ENCODE measurements at regions not wholly inside any gene's neighbourhood (a gene's known extent, or its start where the extent isn't known, plus 50 kb on each side); places are given as distances from the start of the nearest gene placed in this dataset.

DNA sequence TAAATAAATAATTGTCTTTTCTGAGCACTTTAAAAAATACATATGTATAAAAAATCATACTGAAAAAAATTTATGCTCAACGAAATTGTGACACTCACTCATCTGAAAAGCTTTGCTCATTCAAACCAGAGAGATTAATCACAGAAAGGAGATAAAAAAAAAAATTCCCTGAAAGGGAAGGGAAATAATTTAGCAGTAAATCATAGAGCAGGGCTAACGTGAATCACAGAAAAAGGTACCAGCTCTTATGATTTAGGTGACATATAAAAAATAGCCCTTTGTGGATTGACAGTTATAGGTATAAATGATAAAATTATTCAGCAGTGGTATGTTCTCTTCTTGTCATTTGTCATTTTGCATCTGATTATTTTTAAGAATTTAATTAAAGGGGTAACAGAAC lies 552.7 kb upstream of the TENM3 start:
- H3K9me3 Mint-ChIP-seq = peaks cover 0 to 2% of the 10 kb centered on the region in 2 donors
- no peak for ATAC-seq (replicated peaks)
- no peak overlapping the region for H3K27ac Mint-ChIP-seq
- H3K4me1 Mint-ChIP-seq (ENCODE audit: low read depth in 2 of 2) = no peaks in the 10 kb centered on the region
- no peaks in the 10 kb centered on the region for H3K27me3 Mint-ChIP-seq
- no peak overlapping the region for H3K4me3 Mint-ChIP-seq
- no peaks in the 10 kb centered on the region for H3K36me3 Mint-ChIP-seq (ENCODE audit: insufficient read depth)
- no peak for DNase-seq

DNA sequence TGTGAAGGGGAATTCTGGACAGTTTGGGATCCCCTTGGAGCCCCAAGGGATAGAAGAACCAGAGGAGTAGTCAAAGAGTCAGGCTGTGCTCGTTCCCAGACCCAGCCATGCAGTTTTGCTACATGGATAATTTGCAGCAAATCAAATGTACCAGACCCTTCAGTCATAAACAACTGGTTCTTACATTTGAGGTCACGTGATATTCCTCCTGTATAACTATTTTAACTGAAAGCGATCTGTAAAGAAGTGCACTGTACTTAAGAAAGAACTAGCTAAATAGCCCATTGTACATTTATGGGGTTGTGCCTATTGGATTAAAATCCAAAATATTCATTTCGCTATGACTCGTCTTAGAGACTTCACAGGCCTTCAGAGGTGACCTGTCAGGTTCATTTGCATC lies 550.2 kb upstream of the TENM3 start:
- Mint-ChIP-seq H3K4me3 (no peak overlapping the region), H3K27ac (no peak overlapping the region), H3K36me3 (ENCODE audit: insufficient read depth) (no peaks in the 10 kb centered on the region), H3K4me1 (ENCODE audit: low read depth in 2 of 2) (no peaks in the 10 kb centered on the region), H3K9me3 (peaks cover 0 to 2% of the 10 kb centered on the region in 2 donors), H3K27me3 (no peaks in the 10 kb centered on the region)
- no peak for ATAC-seq (replicated peaks)
- DNase-seq = no peak

DNA sequence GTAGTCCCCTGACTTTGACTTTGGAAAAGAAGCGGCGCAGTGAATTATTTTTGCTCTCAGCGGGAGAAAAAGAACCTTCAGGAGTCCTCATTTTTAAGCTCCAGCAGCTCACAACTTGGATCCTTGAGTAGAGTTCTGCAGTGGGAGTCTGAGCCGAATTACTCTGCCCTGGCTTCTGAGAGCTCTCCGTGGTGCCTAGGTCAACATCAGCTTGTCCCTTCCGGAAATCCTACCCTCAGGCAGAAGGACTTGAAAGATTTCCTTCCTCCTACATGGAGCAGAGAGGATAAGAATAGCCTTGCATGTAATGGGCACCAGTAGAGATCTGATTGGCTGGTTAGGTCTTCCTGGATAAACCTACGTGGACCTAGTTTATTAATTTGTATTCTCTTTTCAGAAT lies 549.7 kb upstream of the TENM3 start:
- no peaks in the 10 kb centered on the region for H3K4me1 Mint-ChIP-seq (ENCODE audit: low read depth in 2 of 2)
- no peak for ATAC-seq (replicated peaks)
- H3K4me3 Mint-ChIP-seq = no peak overlapping the region
- no peak overlapping the region for H3K27ac Mint-ChIP-seq
- no peaks in the 10 kb centered on the region for H3K36me3 Mint-ChIP-seq (ENCODE audit: insufficient read depth)
- peaks cover 0 to 3% of the 10 kb centered on the region in 2 donors for H3K9me3 Mint-ChIP-seq
- no peak for DNase-seq
- no peaks in the 10 kb centered on the region for H3K27me3 Mint-ChIP-seq

DNA sequence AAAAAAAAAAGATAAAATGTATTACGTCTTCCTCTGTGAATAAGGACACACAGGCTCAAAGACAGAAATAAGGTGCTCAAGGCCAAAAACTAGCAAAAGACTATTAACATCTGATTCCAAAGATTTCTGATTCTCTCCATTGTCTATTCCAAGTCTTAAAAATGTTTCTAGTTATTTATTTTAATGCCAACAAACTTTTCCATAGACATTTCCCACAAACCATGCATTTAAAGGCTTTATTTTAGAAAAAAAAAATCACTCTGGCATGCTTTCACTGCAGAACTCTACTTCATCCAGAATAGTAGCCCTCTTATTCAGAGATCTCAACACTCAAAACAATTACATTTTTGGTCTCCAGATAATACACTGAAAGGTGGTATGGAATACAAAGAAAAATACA lies 545.0 kb upstream of the TENM3 start:
- no peak for DNase-seq
- no peak overlapping the region for H3K27ac Mint-ChIP-seq
- no peaks in the 10 kb centered on the region for H3K4me1 Mint-ChIP-seq (ENCODE audit: low read depth in 2 of 2)
- H3K27me3 Mint-ChIP-seq = no peaks in the 10 kb centered on the region
- no peaks in the 10 kb centered on the region for H3K36me3 Mint-ChIP-seq (ENCODE audit: insufficient read depth)
- ATAC-seq (replicated peaks) = no peak
- no peak overlapping the region for H3K4me3 Mint-ChIP-seq
- H3K9me3 Mint-ChIP-seq = peaks cover 0 to 3% of the 10 kb centered on the region in 2 donors

DNA sequence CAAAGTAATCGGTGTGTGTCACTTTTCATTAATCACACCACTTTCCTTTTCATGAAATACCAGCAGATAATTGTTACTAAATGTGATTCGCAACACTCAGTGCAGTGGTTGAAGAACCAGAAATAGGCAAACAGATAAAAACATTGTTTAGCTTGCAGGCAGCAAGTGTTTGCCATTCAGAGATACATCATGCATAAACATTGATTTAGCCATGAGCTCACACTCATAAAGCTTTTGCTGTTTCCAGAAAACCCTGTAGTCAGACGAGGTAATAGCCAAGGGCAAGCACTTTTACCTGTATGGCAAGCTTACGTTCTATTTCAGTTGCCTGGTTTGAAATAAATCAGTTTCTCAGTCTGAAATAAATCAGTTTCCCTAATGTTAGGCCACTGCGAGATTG lies 542.0 kb upstream of the TENM3 start:
- Mint-ChIP-seq H3K27me3 (no peaks in the 10 kb centered on the region), H3K4me3 (no peak overlapping the region), H3K9me3 (peaks cover 0 to 4% of the 10 kb centered on the region in 2 donors), H3K36me3 (ENCODE audit: insufficient read depth) (no peaks in the 10 kb centered on the region), H3K4me1 (ENCODE audit: low read depth in 2 of 2) (no peaks in the 10 kb centered on the region), H3K27ac (no peak overlapping the region)
- DNase-seq (no peak), ATAC-seq (replicated peaks) (no peak)

DNA sequence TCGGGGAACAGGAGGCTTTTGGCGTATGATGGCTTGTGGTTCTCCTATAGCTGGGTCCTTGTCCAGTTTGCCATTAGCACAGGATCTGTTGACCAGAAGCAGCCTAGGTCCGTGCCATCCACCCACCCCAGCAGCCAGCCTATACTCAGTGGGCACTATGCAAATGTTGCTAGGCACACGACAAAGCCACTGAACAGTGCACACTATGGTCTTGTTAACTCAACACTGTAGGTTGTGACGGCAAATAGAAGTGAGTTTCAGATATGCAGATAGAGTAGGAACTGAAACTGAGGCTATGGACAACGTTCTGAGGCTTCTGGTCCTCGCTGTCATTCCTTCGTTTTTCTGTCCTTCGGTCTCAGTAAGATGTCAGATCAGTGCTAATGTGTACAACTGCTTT lies 541.3 kb upstream of the TENM3 start:
- Mint-ChIP-seq H3K27ac (no peak overlapping the region), H3K27me3 (no peaks in the 10 kb centered on the region), H3K9me3 (peaks cover 0 to 4% of the 10 kb centered on the region in 2 donors), H3K36me3 (ENCODE audit: insufficient read depth) (no peaks in the 10 kb centered on the region), H3K4me1 (ENCODE audit: low read depth in 2 of 2) (no peaks in the 10 kb centered on the region), H3K4me3 (no peak overlapping the region)
- ATAC-seq (replicated peaks) (no peak), DNase-seq (no peak)

DNA sequence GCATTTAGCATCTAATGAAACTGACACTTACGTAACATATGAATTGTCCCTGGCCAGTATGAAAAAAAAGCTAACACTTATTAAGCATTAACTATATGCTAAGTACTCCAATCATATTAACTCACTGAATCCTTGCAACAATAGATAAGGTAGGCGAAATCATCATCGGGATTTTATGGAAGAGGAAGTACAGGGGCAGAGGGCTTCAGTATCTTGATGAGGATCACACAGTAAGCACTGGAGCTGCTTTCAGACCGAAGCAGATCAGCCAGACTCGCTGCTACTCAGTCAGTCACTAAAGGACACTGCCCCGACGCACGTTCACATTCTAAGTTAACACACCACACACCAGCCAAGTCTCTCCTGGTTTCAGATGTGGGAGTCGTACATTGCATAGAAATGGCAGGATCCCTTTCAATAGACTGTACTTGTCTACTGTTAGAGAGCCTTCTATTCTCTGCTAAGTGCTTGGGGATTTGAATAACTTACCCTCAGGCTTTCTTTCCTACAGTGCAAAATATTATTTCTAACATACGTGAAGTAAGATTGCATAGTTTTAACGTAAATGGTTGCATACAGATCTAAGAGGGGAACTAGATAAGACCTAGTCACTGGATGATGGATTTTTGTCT lies 540.2 kb upstream of the TENM3 start:
- Mint-ChIP-seq H3K4me3 (no peak overlapping the region), H3K4me1 (ENCODE audit: low read depth in 2 of 2) (no peaks in the 10 kb centered on the region), H3K36me3 (ENCODE audit: insufficient read depth) (no peaks in the 10 kb centered on the region), H3K27me3 (no peaks in the 10 kb centered on the region), H3K27ac (no peak overlapping the region), H3K9me3 (peaks cover 0 to 4% of the 10 kb centered on the region in 2 donors)
- DNase-seq (no peak), ATAC-seq (replicated peaks) (no peak)

DNA sequence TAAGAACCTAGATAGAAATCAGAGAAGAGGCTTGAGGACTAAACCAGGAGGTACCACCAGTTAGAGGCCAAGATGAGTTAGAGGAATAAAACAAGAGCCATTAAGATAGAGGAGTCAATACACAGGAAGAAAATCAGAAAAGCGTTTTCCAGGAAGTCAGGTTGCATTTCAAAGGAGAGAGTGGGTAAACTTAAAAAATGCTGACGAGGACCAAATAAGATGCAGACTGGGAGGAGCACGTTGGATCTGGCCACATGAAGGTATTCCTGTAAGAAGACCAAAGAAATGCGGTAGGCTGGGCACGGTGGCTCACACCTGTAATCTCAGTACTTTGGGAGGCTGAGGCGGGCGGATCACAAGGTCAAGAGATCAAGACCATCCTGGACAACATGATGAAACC lies 533.1 kb upstream of the TENM3 start:
- Mint-ChIP-seq H3K36me3 (ENCODE audit: insufficient read depth) (no peaks in the 10 kb centered on the region), H3K27me3 (no peaks in the 10 kb centered on the region), H3K4me1 (ENCODE audit: low read depth in 2 of 2) (no peaks in the 10 kb centered on the region)

DNA sequence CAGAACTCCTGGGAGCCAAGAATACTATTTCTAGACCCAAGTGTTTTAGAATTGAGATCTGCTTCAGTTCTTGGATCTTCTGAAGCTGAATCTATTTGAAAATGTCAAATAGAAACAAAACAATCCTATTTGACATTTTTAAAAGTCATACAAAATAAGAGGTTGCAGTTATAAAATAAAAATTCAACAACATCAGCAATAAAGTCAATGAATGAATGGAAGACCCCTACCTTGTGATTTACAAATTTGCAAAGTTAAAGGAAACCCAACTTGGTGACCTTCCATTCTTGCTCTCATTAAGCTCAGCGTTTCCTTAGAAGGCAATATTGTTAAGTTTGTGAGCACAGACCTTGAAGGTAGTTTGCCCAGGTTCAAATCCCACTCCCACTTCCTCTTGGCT lies 531.8 kb upstream of the TENM3 start:
- Mint-ChIP-seq H3K9me3 (peaks cover 14 to 16% of the 10 kb centered on the region in 2 donors), H3K4me1 (ENCODE audit: low read depth in 2 of 2) (no peaks in the 10 kb centered on the region), H3K4me3 (no peak overlapping the region), H3K27ac (no peak overlapping the region), H3K36me3 (ENCODE audit: insufficient read depth) (no peaks in the 10 kb centered on the region), H3K27me3 (no peaks in the 10 kb centered on the region)
- no peak for ATAC-seq (replicated peaks)
- DNase-seq = no peak

More for the DNA sequence above, 533.1 kb upstream of the TENM3 start:
- DNase-seq (no peak), ATAC-seq (replicated peaks) (no peak)
- no peak overlapping the region for H3K4me3 Mint-ChIP-seq
- H3K27ac Mint-ChIP-seq = no peak overlapping the region
- peaks cover 16 to 17% of the 10 kb centered on the region in 2 donors for H3K9me3 Mint-ChIP-seq

DNA sequence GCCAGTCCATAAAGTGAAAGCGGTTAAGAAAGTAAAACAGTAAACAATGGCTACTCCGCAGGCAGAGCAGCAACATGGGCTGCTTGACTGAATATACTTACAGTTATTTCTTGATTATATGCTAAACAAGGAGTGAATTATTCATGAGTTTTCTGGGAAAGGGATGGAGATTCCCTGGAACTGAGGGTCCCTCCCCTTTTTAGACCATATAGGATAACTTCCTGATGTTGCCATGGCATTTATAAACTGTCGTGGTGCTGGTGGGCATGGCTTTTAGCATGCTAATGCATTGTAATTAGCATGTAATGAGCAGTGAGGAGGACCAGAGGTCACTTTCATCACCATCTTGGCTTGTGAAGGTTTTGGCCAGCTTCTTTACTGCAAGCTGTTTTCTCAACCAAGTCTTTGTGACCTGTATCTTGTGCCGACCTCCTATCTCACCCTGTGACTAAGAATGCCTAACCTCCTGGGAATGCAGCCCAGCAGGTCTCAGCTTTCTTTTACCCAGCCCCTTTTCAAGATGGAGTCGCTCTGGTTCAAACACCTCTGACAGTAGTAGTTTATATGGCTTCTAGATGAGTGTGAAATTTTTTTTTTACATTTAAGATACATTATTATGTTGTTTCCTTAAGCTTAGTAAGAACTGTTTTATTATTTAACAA lies 514.8 kb upstream of the TENM3 start:
- H3K27ac Mint-ChIP-seq = no peak overlapping the region
- H3K36me3 Mint-ChIP-seq (ENCODE audit: insufficient read depth) = no peaks in the 10 kb centered on the region
- no peak overlapping the region for H3K4me3 Mint-ChIP-seq
- H3K4me1 Mint-ChIP-seq (ENCODE audit: low read depth in 2 of 2) = no peaks in the 10 kb centered on the region
- no peaks in the 10 kb centered on the region for H3K27me3 Mint-ChIP-seq
- ATAC-seq (replicated peaks) (no peak), DNase-seq (no peak)
- H3K9me3 Mint-ChIP-seq = peaks cover 7% of the 10 kb centered on the region in 2 donors

DNA sequence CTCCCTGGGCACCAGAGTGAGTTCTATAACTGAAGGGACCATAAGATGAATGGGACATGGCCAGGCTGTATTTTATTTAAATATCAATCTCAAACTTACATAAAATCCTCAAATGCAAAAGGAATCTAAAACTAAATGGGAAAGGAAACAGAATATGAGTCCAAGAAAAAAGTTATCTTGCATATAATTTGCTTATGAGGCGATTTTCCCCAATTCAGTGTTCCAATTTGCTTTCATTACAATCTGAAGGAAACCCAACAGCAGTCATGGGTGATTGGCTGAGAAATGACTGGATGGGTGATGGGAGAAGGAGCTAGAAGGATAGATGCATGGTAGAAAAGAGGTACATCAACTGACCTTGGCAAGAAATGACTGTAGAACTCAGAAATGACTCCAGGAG lies 511.3 kb upstream of the TENM3 start:
- Mint-ChIP-seq H3K36me3 (ENCODE audit: insufficient read depth) (no peaks in the 10 kb centered on the region), H3K4me1 (ENCODE audit: low read depth in 2 of 2) (no peaks in the 10 kb centered on the region)

DNA sequence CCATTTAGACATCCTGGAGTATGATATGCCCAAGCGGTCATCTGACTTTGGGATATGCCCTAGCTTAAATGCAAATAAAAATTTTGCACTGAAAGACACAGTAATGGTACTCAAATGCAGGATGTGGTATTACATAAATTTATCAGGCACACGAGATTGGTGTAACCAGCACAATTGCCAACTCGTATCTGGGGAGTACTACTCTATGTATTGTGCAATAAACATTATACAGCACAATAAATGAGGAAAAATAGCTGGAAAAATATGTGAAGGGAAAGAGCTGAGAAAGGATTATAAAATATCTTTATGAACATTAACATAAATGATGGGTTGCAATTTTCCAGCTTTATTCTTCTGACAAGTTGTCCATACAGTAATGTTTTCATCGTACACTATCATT lies 505.5 kb upstream of the TENM3 start:
- Mint-ChIP-seq H3K27me3 (no peaks in the 10 kb centered on the region), H3K36me3 (ENCODE audit: insufficient read depth) (no peaks in the 10 kb centered on the region), H3K9me3 (peaks cover 0 to 5% of the 10 kb centered on the region in 2 donors), H3K4me3 (no peak overlapping the region), H3K27ac (no peak overlapping the region), H3K4me1 (ENCODE audit: low read depth in 2 of 2) (no peaks in the 10 kb centered on the region)
- DNase-seq (no peak), ATAC-seq (replicated peaks) (no peak)

More for the DNA sequence above, 511.3 kb upstream of the TENM3 start:
- Mint-ChIP-seq H3K27me3 (no peaks in the 10 kb centered on the region), H3K4me3 (no peak overlapping the region), H3K27ac (no peak overlapping the region), H3K9me3 (no peaks in the 10 kb centered on the region)
- DNase-seq = no peak
- no peak for ATAC-seq (replicated peaks)

DNA sequence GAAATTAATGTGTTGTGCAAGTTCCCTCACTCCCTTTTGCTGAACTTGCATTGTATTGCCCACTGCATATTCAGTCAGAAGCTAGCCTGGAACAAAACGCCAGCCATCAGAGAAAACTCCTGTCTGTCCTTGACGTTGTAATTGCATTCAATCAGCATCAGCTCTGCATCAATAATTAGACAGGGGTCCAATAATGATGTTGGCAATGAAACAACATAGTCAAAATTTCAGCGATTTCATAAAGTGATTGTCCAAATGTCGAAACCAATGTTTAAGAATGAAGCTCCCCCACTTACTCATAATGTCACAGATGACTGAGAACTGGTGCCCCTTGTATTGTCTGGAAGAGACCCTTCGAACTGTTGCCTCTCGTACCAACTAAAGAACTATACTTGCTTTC lies 504.2 kb upstream of the TENM3 start:
- DNase-seq = no peak
- Mint-ChIP-seq H3K36me3 (ENCODE audit: insufficient read depth) (no peaks in the 10 kb centered on the region), H3K27me3 (no peaks in the 10 kb centered on the region), H3K4me3 (no peak overlapping the region), H3K4me1 (ENCODE audit: low read depth in 2 of 2) (no peaks in the 10 kb centered on the region), H3K27ac (no peak overlapping the region), H3K9me3 (peaks cover 0 to 8% of the 10 kb centered on the region in 2 donors)
- ATAC-seq (replicated peaks) = no peak

DNA sequence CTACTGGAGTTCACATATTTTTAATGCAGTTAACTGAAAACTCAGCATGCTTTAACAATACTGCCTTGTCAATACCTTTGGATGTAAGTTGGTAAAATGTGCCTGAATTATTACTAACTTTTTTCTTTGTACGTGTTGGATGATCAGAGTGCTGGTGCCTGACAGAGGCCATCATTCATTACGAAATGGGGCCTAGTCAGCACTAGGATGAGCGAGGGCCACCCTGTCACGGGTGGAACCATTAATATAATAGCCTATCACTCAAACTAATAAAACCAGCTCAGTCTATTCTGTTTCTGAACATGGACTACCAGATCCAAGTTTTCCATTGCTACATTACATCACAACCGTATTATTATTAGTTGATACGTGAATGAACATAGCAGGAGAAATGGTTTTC lies 501.7 kb upstream of the TENM3 start:
- H3K27me3 Mint-ChIP-seq = no peaks in the 10 kb centered on the region
- H3K9me3 Mint-ChIP-seq = peaks cover 0 to 8% of the 10 kb centered on the region in 2 donors
- H3K4me3 Mint-ChIP-seq = no peak overlapping the region
- no peak for ATAC-seq (replicated peaks)
- no peaks in the 10 kb centered on the region for H3K36me3 Mint-ChIP-seq (ENCODE audit: insufficient read depth)
- no peaks in the 10 kb centered on the region for H3K4me1 Mint-ChIP-seq (ENCODE audit: low read depth in 2 of 2)
- no peak overlapping the region for H3K27ac Mint-ChIP-seq
- DNase-seq = no peak

Measured in effector memory CD8-positive, alpha-beta T cell (primary cell).